Lower leg skin (tissue), 3 donors: ENCODE measurements at regions not wholly inside any gene's neighbourhood (a gene's known extent, or its start where the extent isn't known, plus 50 kb on each side); places are given as distances from the start of the nearest gene placed in this dataset.

ENCODE experiments used
- POLR2A ChIP-seq, 2 donors: fragments of 450-650 bp; IDR thresholded peaks; one replicate each; pipeline ENCODE4 v1.6.1; 2016 to 2017; ENCODE audit warnings: antibody characterized with exemption in 2 of 2, mild to moderate bottlenecking in 1 of 2, moderate library complexity in 1 of 2
- TF ChIP-seq, protein P1 (sequence below), 3 donors: fragments of 450-650 bp; IDR thresholded peaks; one replicate each; pipeline ENCODE4 v1.5.1; 2016; ENCODE audit warnings: antibody characterized with exemption in 3 of 3, mild to moderate bottlenecking in 3 of 3, moderate library complexity in 2 of 3

DNA sequence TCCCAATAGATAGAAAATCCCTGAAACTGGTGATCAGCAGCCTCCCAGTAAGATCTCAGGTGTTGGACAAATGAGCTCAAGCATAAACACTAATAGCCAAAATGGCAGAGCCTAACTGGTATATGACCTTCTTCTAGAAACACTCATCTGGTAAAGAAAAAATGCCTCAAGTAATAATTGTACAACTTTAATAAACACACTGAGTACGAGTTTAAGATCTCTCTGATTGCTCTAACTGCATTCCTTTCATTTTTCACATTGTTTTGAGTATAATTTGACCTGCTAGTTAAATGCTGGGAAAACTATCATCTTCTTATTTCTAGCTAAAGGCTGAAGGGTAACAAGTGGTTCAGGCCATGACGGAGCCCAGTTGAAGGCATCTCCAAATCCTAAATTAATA is 2009.5 kb upstream of the PCDH20 start:
- TF ChIP-seq, protein P1, sequence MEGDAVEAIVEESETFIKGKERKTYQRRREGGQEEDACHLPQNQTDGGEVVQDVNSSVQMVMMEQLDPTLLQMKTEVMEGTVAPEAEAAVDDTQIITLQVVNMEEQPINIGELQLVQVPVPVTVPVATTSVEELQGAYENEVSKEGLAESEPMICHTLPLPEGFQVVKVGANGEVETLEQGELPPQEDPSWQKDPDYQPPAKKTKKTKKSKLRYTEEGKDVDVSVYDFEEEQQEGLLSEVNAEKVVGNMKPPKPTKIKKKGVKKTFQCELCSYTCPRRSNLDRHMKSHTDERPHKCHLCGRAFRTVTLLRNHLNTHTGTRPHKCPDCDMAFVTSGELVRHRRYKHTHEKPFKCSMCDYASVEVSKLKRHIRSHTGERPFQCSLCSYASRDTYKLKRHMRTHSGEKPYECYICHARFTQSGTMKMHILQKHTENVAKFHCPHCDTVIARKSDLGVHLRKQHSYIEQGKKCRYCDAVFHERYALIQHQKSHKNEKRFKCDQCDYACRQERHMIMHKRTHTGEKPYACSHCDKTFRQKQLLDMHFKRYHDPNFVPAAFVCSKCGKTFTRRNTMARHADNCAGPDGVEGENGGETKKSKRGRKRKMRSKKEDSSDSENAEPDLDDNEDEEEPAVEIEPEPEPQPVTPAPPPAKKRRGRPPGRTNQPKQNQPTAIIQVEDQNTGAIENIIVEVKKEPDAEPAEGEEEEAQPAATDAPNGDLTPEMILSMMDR (IDR thresholded peaks at IDR 0.05) = no peak
- no peak for TF ChIP-seq POLR2A (IDR thresholded peaks at IDR 0.05)
